ENCODE measurements at regions not wholly inside any gene's neighbourhood (a gene's known extent, or its start where the extent isn't known, plus 50 kb on each side); places are given as distances from the start of the nearest gene placed in this dataset.
A peak's percentile ranks its signal among the peaks of the same experiment; 100 is the strongest.

- H3K27me3 ChIP-seq (ENCODE audit: low read depth, low read length): peaks cover 15% of the 10 kb centered on the region
- H4K20me1 ChIP-seq (ENCODE audit: insufficient read depth, low read length): no peaks in the 10 kb centered on the region
- H3K4me2 ChIP-seq (ENCODE audit: low read length): no peak overlapping the region
- TF ChIP-seq CTCF (IDR thresholded peaks at IDR 0.05; ENCODE audit: low read depth, low read length) (no peak), EZH2phosphoT487 (IDR thresholded peaks at IDR 0.05; ENCODE audit: low read depth) (no peak)
- H3K9ac ChIP-seq (ENCODE audit: low read length): no peak overlapping the region
- peak overlapping the region; percentile 50; the same call in 1 of the 2 replicates for H2AFZ ChIP-seq (ENCODE audit: low read depth, low read length)
- peaks cover 4% of the 10 kb centered on the region; the same call in 1 of the 2 replicates for H3K4me1 ChIP-seq (ENCODE audit: low read length)
- H3K4me3 ChIP-seq (ENCODE audit: low read length): no peak overlapping the region
- no peaks in the 10 kb centered on the region for H3K79me2 ChIP-seq (ENCODE audit: low read length)
- H3K27ac ChIP-seq (ENCODE audit: low read length): no peak overlapping the region
- no peaks in the 10 kb centered on the region for H3K9me3 ChIP-seq (ENCODE audit: insufficient read depth, low read length)
- H3K36me3 ChIP-seq (replicated peaks; ENCODE audit: low read depth, low read length): no peaks in the 10 kb centered on the region
Measured at GRCh38 chr6:41460742-41461336, 85.3 kb upstream of the FOXP4 start.

- Histone ChIP-seq H4K20me1 (ENCODE audit: insufficient read depth, low read length) (no peaks in the 10 kb centered on the region), H2AFZ (ENCODE audit: low read depth, low read length) (no peak overlapping the region), H3K9me3 (ENCODE audit: insufficient read depth, low read length) (no peaks in the 10 kb centered on the region), H3K79me2 (ENCODE audit: low read length) (no peaks in the 10 kb centered on the region), H3K4me1 (ENCODE audit: low read length) (peaks cover 7% of the 10 kb centered on the region; the same call in 1 of the 2 replicates), H3K27me3 (ENCODE audit: low read depth, low read length) (peaks cover 20% of the 10 kb centered on the region), H3K4me2 (ENCODE audit: low read length) (no peak overlapping the region), H3K27ac (ENCODE audit: low read length) (no peak overlapping the region), H3K4me3 (ENCODE audit: low read length) (no peak overlapping the region), H3K36me3 (replicated peaks; ENCODE audit: low read depth, low read length) (no peaks in the 10 kb centered on the region), H3K9ac (ENCODE audit: low read length) (no peak overlapping the region)
- TF ChIP-seq EZH2phosphoT487 (IDR thresholded peaks at IDR 0.05; ENCODE audit: low read depth) (no peak), CTCF (IDR thresholded peaks at IDR 0.05; ENCODE audit: low read depth, low read length) (no peak)
Measured at GRCh38 chr6:41462033-41462432, 84.1 kb upstream of the FOXP4 start.

- H3K4me3 ChIP-seq (ENCODE audit: low read length): no peak overlapping the region
- H2AFZ ChIP-seq (ENCODE audit: low read depth, low read length): no peak overlapping the region
- H3K9ac ChIP-seq (ENCODE audit: low read length): no peak overlapping the region
- no peaks in the 10 kb centered on the region for H4K20me1 ChIP-seq (ENCODE audit: insufficient read depth, low read length)
- H3K27me3 ChIP-seq (ENCODE audit: low read depth, low read length): peaks cover 18% of the 10 kb centered on the region
- H3K27ac ChIP-seq (ENCODE audit: low read length): no peak overlapping the region
- TF ChIP-seq CTCF (IDR thresholded peaks at IDR 0.05; ENCODE audit: low read depth, low read length): peak; percentile 91
- no peak for TF ChIP-seq EZH2phosphoT487 (IDR thresholded peaks at IDR 0.05; ENCODE audit: low read depth)
- peak overlapping the region; percentile 31 for H3K4me2 ChIP-seq (ENCODE audit: low read length)
- no peaks in the 10 kb centered on the region for H3K36me3 ChIP-seq (replicated peaks; ENCODE audit: low read depth, low read length)
- H3K9me3 ChIP-seq (ENCODE audit: insufficient read depth, low read length): no peaks in the 10 kb centered on the region
- H3K79me2 ChIP-seq (ENCODE audit: low read length): no peaks in the 10 kb centered on the region
- H3K4me1 ChIP-seq (ENCODE audit: low read length): peaks cover 8% of the 10 kb centered on the region; the same call in 1 of the 2 replicates
Measured at GRCh38 chr6:41463062-41463930, 82.9 kb upstream of the FOXP4 start.

- Histone ChIP-seq H3K27ac (ENCODE audit: low read length) (no peak overlapping the region), H3K9me3 (ENCODE audit: insufficient read depth, low read length) (no peaks in the 10 kb centered on the region), H3K9ac (ENCODE audit: low read length) (no peak overlapping the region), H3K79me2 (ENCODE audit: low read length) (no peaks in the 10 kb centered on the region), H3K4me1 (ENCODE audit: low read length) (peaks cover 8% of the 10 kb centered on the region; the same call in 1 of the 2 replicates), H3K27me3 (ENCODE audit: low read depth, low read length) (peaks cover 18% of the 10 kb centered on the region), H3K36me3 (replicated peaks; ENCODE audit: low read depth, low read length) (no peaks in the 10 kb centered on the region), H3K4me2 (ENCODE audit: low read length) (no peak overlapping the region), H2AFZ (ENCODE audit: low read depth, low read length) (no peak overlapping the region), H3K4me3 (ENCODE audit: low read length) (no peak overlapping the region), H4K20me1 (ENCODE audit: insufficient read depth, low read length) (no peaks in the 10 kb centered on the region)
- no peak for TF ChIP-seq EZH2phosphoT487 (IDR thresholded peaks at IDR 0.05; ENCODE audit: low read depth)
Measured at GRCh38 chr6:41464019-41464418, 82.2 kb upstream of the FOXP4 start.

Measured in OCI-LY3 (cell line).